HG03442 (cell line): ENCODE measurements at regions not wholly inside any gene's neighbourhood (a gene's known extent, or its start where the extent isn't known, plus 50 kb on each side); places are given as distances from the start of the nearest gene placed in this dataset.

Source experiments
- ATAC-seq: cut with Tn5 transposase; IDR thresholded peaks from one replicate; pipeline ENCODE4 v1.9.1; 2021; ENCODE audit warnings: mild to moderate bottlenecking, moderate library complexity; ENCODE audit not compliant: unreplicated experiment

DNA sequence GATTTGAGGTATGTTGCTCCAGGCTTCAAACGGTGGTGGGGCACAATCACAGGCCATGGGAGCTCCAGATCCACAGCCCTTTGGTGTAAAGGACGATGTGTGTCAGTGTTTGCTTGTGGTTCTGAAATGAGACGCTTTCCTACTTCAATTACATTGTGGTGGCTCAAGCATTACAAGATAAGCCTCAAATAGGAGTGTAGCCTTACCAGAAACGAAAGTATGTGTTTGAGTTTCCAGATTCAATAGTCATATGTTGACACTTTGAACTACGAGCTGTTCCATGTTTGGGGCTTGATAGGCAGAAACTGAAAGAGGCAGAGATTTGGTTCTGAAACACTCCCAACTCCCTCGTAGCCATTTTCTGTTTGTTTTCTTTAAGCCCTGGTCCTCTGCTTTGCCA is 187.1 kb downstream of the MYLK4 start:
- ATAC-seq = peak; percentile 96

DNA sequence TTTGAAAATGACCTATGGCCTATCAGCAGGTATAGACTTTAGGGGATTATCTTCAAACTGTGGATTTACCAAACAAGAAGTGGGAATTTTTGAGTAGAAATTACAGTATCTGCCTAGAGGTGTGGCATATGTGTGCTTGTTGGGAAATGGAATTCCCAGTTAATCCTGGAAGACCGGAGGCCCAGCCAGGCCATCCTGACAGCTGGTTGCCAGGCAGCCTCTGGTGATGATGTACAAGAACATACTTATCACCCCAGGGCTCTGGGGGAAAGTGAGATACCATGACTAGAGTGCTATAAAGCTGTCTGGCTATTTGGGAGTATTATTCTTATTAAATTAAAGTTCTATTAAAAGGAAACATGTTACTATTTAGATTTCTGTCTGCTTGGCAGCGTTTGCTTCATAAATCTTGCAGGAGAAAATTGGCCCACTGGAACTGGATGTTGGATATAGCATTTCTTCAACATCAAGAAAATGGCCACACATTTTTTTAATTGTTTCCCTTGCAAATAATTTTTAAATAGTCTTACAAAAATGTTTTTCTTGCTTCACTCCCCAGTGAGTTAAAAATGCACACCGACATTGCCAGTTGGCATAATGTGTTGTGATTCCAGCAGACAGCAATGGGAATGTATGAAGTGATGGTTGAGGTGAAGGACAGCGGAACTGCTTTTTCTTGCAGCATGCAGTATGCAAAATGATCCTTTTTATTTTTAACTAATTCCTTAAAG is 187.8 kb downstream of the MYLK4 start:
- ATAC-seq = no peak

DNA sequence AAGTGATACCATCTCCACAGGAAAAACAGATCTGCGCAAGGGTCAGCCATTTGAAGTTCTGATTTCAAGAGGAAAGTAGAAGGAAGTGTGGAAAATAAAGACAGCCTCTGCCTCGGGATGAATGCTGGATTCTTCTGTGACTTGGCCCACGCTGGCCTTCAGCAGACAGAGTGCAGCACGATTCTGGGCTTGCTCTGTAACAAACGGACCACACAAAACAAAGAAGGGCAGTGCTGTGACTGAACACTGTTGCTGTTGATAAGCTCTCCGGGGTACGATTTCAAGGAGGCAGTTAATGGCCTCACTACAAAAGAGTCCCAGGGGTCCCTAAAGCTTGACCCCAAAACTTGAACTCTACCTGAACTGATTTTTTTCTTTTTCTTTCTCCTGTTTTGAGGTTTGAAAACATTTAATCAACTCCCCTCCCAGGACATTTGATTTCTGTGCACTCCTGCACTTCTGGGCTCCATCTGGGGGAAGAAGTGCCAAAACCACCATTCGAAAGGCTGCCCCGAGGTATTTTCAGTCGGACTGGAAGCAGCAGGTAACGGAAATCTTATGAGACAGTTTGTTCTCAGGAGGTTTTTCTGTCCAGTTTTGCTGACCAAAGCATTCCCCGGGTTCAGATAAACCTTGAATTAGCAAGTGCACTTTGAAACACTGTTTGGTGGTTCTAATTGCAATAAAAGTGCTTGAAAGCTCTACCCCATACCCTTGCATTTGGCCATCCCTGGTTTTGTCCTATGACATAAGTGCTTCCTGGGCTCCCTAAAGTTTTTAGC is 189.6 kb downstream of the MYLK4 start:
- ATAC-seq = no peak

DNA sequence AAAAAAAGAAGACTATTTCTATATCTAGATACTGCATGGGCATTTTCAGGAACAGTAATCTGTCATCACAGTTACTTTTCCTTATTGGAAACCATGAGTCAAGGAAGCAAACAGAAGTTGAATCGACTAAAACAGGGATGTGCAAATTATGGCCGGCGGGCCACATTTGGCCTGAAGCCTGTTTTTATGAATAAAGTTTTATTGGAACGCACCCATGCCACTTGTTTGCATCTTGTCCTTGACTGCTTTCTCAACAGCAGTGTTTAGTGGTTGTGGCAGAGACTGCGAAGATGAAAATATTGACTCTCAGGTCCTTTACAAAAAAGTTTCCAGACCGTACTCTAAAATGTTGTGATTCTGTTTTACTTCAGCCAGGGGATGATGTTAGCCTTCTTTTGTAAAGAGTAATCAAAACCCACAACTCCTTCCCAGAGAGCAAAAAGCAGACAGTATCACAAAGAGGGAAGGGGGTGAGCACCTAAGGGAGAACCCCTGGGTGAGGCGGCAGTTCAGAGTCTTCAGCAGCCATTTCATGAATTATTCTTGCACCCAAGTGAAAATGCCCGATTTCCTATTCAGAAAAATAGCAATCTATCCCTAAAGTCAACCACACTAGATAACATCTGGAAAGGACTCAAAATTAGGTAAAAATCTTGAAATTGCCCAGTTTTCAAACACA is 190.4 kb downstream of the MYLK4 start:
- no peak for ATAC-seq

DNA sequence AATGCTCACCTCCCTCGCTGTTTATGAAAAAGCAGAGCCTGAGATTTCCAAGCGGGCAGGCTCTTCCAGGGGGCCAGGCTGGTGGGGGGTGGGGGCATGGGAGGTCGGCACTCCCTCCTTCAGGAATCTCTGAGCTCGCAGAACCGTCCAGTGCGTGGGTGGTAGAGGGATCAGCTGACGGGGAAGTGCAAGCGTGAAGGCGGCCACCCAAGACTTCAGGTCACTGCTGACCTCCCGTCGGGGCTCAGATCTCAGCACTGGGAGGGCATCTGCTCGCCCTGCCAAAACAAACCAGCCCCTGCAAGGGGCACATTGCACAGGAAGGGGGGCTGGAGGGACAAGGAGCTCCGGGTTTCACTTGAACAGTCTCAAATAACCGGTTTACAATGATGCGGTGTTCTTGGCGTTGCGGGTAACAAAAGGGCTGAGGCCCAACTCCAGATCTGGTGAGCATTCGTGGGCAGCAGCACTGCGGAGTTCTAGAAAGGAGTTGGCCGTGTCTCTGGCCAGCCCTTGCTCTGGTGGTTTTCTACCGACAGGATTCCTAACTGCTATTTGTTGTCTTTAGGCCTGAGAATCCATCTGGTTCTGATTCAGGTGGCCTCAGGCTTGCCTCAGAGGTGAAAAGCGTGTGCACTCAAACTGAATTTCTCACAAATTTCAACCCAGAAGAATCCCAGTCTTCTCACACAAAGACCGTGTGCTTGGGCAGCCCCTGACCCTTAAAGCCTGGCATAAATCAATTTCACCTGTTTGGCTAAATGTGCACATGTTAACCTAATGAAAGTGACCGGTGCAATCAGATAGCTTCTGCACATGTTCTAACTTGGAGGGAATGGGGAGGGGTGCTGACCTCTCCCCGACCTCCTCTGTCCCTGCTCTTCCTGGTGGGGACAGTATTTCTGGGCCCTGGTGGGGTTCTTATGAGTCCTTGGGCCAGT is 191.6 kb downstream of the MYLK4 start:
- no peak for ATAC-seq

GRCh38 chr6:2558098-2558680 is 192.5 kb downstream of the MYLK4 start:
- no peak for ATAC-seq

GRCh38 chr6:2557181-2557720 is 193.5 kb downstream of the MYLK4 start:
- ATAC-seq = no peak

- ATAC-seq = no peak
These were observed 194.0 kb downstream of the MYLK4 start for GRCh38 chr6:2556761-2557160.

DNA sequence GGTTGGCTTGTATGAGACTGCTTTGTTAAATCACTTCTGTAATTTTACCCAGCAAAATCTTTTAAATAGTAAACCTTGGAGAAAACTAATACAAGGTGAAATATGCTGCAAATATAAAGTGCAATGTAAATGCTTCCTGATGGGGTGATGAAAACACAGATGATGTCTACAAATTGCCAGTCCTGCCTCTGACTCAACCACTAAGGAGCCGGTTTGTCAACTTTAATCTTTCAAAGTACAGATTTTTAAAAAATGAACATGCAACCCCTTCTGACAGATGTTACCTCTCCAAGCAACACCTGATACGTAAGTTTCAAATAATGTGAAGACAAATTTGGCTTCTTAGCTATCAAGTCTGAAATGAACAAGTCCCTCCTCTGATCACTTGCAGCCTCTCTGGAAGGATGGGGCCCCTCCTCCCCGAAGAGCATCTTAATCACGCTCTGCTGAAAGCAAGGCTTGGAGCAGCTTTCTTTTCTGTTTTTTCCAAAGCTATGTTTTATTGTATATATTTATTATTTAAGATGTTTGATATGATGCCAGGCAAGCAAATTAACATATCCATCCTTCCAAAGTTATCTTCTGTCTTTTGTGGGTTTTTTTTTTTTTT is 196.0 kb downstream of the MYLK4 start:
- no peak for ATAC-seq

- no peak for ATAC-seq
These were observed 198.1 kb downstream of the MYLK4 start for GRCh38 chr6:2552526-2553154.

DNA sequence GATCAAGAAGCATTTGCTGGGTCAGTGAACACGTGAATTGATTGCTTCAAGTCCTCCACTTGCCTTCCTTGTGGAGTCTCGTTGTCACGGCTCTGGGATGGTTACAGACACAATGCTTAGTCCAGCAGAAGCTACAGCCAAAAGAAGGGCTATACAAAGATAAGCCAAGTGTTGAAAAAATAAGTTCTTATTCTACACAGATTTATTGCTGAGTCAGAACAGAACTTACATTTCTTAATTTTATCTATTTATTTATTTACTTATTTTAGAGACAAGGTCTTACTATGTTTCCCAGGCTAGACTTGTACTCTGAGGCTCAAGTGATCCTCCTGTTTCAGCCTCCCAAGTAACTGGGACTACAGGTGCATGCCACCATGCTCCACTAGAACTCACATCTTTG is 199.0 kb downstream of the MYLK4 start:
- no peak for ATAC-seq

- ATAC-seq = no peak
These were observed 200.5 kb downstream of the MYLK4 start for GRCh38 chr6:2550247-2550646.

DNA sequence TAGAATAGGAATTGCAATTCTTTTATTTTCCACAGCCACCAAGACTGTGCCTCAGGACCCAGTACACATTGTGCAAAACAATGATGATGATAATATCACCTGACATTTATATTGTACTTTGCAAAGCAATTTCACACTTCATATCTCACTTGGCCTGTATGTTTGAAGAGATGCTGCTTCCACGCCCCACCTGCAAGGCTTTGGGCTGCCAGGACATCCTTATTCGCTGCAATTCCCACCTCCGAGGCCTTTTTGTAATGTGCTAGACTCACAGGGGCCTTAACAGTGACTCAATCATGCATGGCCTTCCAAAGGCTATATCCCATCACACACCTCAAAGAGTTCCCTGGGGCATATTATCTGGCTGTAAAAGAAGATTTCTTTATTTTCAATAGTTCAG is 200.9 kb downstream of the MYLK4 start:
- no peak for ATAC-seq

- ATAC-seq = no peak
These were observed 203.4 kb downstream of the MYLK4 start for GRCh38 chr6:2547355-2547754.

DNA sequence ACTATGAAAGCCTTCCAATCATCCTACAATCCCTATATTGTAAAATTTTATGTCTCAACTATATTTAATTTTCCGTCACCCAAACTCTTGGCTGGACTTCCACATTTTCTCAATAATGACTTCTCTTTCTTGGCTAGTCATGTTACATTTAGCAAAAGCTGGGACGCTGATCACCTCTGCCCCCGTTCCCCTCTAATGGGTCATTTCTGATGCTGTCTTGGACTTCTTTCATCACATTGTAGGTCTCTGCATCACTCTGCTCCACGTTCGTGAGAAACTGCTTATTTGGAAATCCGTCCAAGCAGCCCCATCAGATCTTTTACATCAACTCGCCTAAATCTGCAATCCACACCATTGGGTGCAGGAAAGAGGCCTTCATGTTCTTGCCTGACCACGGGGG is 203.8 kb downstream of the MYLK4 start:
- ATAC-seq = no peak

DNA sequence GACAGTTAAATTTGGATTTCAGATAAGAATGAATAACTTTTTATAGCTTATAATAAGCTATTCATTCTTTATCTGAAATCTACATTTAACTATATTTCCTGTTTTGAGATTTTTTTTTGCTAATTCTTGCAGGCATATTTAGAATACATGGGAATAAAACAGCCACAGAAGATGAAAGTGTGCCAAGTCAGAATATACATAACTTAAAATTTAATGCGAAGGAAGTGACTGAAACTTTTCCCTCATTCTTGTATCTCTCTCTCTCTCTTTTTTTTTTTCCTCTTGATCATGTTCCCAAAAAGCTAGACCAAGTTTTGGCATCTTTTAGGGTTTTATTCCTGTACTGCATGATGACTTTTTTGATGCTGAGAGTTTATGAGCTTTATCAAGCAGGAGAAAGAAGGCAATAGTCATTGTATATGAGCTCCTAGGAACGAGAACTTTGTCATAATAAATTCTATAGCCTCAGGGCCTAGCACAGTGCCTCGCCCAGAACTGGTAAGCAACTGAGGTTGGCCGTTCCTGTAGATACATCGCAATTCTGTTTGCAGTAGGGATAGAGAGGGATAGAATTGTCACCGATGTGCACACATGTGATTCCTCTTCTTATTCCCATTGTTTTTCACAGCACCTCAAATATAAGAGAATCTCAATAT is 205.2 kb downstream of the MYLK4 start:
- ATAC-seq = no peak

GRCh38 chr6:2543321-2543720 is 207.4 kb downstream of the MYLK4 start:
- no peak for ATAC-seq

DNA sequence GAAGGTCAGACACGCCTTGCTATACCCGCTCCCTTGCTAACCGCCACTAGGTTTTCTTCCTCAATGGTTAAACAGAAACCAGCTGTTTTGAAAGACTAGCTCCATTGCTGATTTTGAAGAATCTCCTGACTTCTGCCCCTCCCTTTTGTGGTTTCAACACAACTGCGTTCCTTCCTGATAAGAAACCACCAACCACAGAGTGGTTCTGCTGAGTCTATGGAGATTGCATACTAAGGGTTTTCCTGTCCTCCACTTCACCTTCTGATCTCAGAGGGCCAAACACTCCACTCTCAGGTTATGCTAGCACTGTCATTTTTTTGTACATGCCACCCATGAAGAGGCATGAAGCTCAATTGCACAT is 207.9 kb downstream of the MYLK4 start:
- peak; percentile 84 for ATAC-seq
